Vagina (tissue), 2 donors: ENCODE measurements at regions not wholly inside any gene's neighbourhood (a gene's known extent, or its start where the extent isn't known, plus 50 kb on each side); places are given as distances from the start of the nearest gene placed in this dataset.

Source experiments
- POLR2A ChIP-seq, 2 donors: fragments of 450-650 bp; IDR thresholded peaks; one replicate each; pipeline ENCODE4 v1.6.1; 2017; ENCODE audit warnings: antibody characterized with exemption in 2 of 2, mild to moderate bottlenecking in 2 of 2, moderate library complexity in 2 of 2
- TF ChIP-seq, protein P1 (sequence below), 3 experiments: fragments of 450-650 bp in 2 of 3; fragments of 200-600 bp in 1 of 3; sonication (generic) in 1 of 3; IDR thresholded peaks; one replicate each; pipeline ENCODE4 v1.5.1; 2017 to 2019; ENCODE audit warnings: antibody characterized with exemption in 3 of 3, mild to moderate bottlenecking in 2 of 3, moderate library complexity in 2 of 3

GRCh38 chr14:66306101-66306500 lies 180.1 kb upstream of the CCDC196 start:
- TF ChIP-seq, protein P1, sequence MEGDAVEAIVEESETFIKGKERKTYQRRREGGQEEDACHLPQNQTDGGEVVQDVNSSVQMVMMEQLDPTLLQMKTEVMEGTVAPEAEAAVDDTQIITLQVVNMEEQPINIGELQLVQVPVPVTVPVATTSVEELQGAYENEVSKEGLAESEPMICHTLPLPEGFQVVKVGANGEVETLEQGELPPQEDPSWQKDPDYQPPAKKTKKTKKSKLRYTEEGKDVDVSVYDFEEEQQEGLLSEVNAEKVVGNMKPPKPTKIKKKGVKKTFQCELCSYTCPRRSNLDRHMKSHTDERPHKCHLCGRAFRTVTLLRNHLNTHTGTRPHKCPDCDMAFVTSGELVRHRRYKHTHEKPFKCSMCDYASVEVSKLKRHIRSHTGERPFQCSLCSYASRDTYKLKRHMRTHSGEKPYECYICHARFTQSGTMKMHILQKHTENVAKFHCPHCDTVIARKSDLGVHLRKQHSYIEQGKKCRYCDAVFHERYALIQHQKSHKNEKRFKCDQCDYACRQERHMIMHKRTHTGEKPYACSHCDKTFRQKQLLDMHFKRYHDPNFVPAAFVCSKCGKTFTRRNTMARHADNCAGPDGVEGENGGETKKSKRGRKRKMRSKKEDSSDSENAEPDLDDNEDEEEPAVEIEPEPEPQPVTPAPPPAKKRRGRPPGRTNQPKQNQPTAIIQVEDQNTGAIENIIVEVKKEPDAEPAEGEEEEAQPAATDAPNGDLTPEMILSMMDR (IDR thresholded peaks at IDR 0.05) = no peak
- TF ChIP-seq POLR2A (IDR thresholded peaks at IDR 0.05) = no peak
